GM23338 (cell line): ENCODE measurements at regions not wholly inside any gene's neighbourhood (a gene's known extent, or its start where the extent isn't known, plus 50 kb on each side); places are given as distances from the start of the nearest gene placed in this dataset.

Experiments
- ATAC-seq: fragments of 200-7000 bp; cut with Tn5 transposase; 3 replicates; pipeline ENCODE4 v1.9.1; 2020
- DNase-seq: peaks from one replicate; pipeline ENCODE4 v3.0.0-alpha.2; 2015; ENCODE audit warnings: low spot score
- H2AFZ ChIP-seq: fragments of 200-600 bp; sonication (generic); 2 replicates; pipeline ENCODE4 v1.8.0; 2016; ENCODE audit warnings: antibody characterized with exemption, mild to moderate bottlenecking, moderate library complexity
- H3F3A ChIP-seq: fragments of 200-600 bp; sonication (generic); replicated peaks from 2 replicates; pipeline ENCODE4 v1.8.0; 2017; ENCODE audit warnings: antibody characterized with exemption, mixed run types, low read depth
- H3K27ac ChIP-seq: fragments of 200-600 bp; sonication (generic); 2 replicates; pipeline ENCODE4 v1.6.1; 2016; ENCODE audit warnings: low read depth
- H3K27me3 ChIP-seq: fragments of 200-600 bp; sonication (generic); 2 replicates; pipeline ENCODE4 v1.8.0; 2016; ENCODE audit warnings: mild to moderate bottlenecking, mixed run types, moderate library complexity; ENCODE audit not compliant: insufficient read depth
- H3K36me3 ChIP-seq: fragments of 200-600 bp; sonication (generic); 2 replicates; pipeline ENCODE4 v1.8.0; 2016; ENCODE audit warnings: mild to moderate bottlenecking; ENCODE audit not compliant: insufficient read depth
- H3K4me1 ChIP-seq: fragments of 200-600 bp; sonication (generic); 2 replicates; pipeline ENCODE4 v1.8.0; 2016; ENCODE audit warnings: mild to moderate bottlenecking, moderate library complexity; ENCODE audit not compliant: insufficient read depth
- H3K4me2 ChIP-seq: fragments of 200-600 bp; sonication (generic); 2 replicates; pipeline ENCODE4 v1.7.1; 2017; ENCODE audit warnings: mixed run types
- H3K4me3 ChIP-seq: fragments of 200-600 bp; sonication (generic); 2 replicates; pipeline ENCODE4 v1.6.1; 2016; ENCODE audit warnings: mixed run types
- H3K79me2 ChIP-seq: fragments of 200-600 bp; sonication (generic); replicated peaks from 2 replicates; pipeline ENCODE4 v1.8.0; 2017; ENCODE audit warnings: mild to moderate bottlenecking; ENCODE audit not compliant: insufficient read depth
- H3K9me2 ChIP-seq: fragments of 200-600 bp; sonication (generic); 2 replicates; pipeline ENCODE4 v1.8.0; 2017; ENCODE audit not compliant: insufficient read depth
- H4K20me1 ChIP-seq: fragments of 200-600 bp; sonication (generic); replicated peaks from 2 replicates; pipeline ENCODE4 v1.8.0; 2017; ENCODE audit warnings: mild to moderate bottlenecking; ENCODE audit not compliant: insufficient read depth
- H3K27ac Mint-ChIP-seq: 2 replicates; pipeline ENCODE4 v1.8.0; 2020; ENCODE audit warnings: inconsistent platforms, mild to moderate bottlenecking, moderate library complexity, mixed read lengths
- H3K27me3 Mint-ChIP-seq: 3 replicates; pipeline ENCODE4 v1.8.0; 2022; ENCODE audit warnings: low read depth, mild to moderate bottlenecking, moderate library complexity, mixed read lengths, inconsistent platforms; ENCODE audit not compliant: insufficient read depth, poor library complexity
- H3K36me3 Mint-ChIP-seq: 3 replicates; pipeline ENCODE4 v1.8.0; 2021; ENCODE audit warnings: low read depth, mild to moderate bottlenecking, inconsistent platforms, moderate library complexity, mixed read lengths
- H3K4me1 Mint-ChIP-seq: 3 replicates; pipeline ENCODE4 v1.8.0; 2020; ENCODE audit warnings: mild to moderate bottlenecking, inconsistent platforms, mixed read lengths
- H3K4me3 Mint-ChIP-seq: 3 replicates; pipeline ENCODE4 v1.8.0; 2021; ENCODE audit warnings: moderate library complexity, mild to moderate bottlenecking, inconsistent platforms, mixed read lengths
- H3K9me3 Mint-ChIP-seq: 3 replicates; pipeline ENCODE4 v1.8.0; 2020; ENCODE audit warnings: moderate library complexity, mild to moderate bottlenecking, inconsistent platforms, mixed read lengths
- CREB1 ChIP-seq: fragments of 250-450 bp; sonication (Bioruptor Pico); IDR thresholded peaks from 2 replicates; pipeline ENCODE4 v1.5.0; 2020; ENCODE audit warnings: low read depth, mild to moderate bottlenecking, moderate library complexity
- ETS1 ChIP-seq: IDR thresholded peaks from 2 replicates; pipeline ENCODE4 v1.6.1; 2016; ENCODE audit warnings: antibody characterized with exemption
- EZH2phosphoT487 ChIP-seq: fragments of 200-600 bp; sonication (generic); IDR thresholded peaks from one replicate; pipeline ENCODE4 v1.8.1; 2018; ENCODE audit warnings: antibody characterized with exemption; ENCODE audit not compliant: unreplicated experiment
- JUNB ChIP-seq: IDR thresholded peaks from one replicate; pipeline ENCODE4 v1.6.1; 2016; ENCODE audit warnings: antibody characterized with exemption; ENCODE audit not compliant: unreplicated experiment
- NANOG ChIP-seq: IDR thresholded peaks from 2 replicates; pipeline ENCODE4 v1.6.1; 2016; ENCODE audit warnings: antibody characterized with exemption, borderline replicate concordance
- REST ChIP-seq: IDR thresholded peaks from one replicate; pipeline ENCODE4 v1.6.1; 2018; ENCODE audit warnings: antibody characterized with exemption; ENCODE audit not compliant: unreplicated experiment
- STAT1 ChIP-seq: IDR thresholded peaks from one replicate; pipeline ENCODE4 v1.6.1; 2016; ENCODE audit warnings: antibody characterized with exemption; ENCODE audit not compliant: unreplicated experiment
- ZNF114 ChIP-seq: fragments of 250-450 bp; sonication (Bioruptor Pico); IDR thresholded peaks from 2 replicates; pipeline ENCODE4 v1.5.0; 2020; ENCODE audit warnings: mild to moderate bottlenecking, moderate library complexity
- ZNF331 ChIP-seq: fragments of 250-450 bp; sonication (Bioruptor Pico); IDR thresholded peaks from 2 replicates; pipeline ENCODE4 v1.5.0; 2020; ENCODE audit warnings: low read depth, mild to moderate bottlenecking, moderate library complexity
- TF ChIP-seq, protein P1 (sequence below): fragments of 250-450 bp; sonication (Bioruptor Pico); IDR thresholded peaks from 2 replicates; pipeline ENCODE4 v1.5.0; 2020; ENCODE audit warnings: mild to moderate bottlenecking, moderate library complexity

GRCh38 chr12:34301251-34302130, 279.2 kb downstream of the ALG10 start:
- no peak for ATAC-seq

More at GRCh38 chr12:34301251-34302130, 279.2 kb downstream of the ALG10 start:
- no peak for DNase-seq
- Mint-ChIP-seq H3K9me3 (peaks cover 100% of the 10 kb centered on the region), H3K4me3 (no peak overlapping the region), H3K4me1 (no peaks in the 10 kb centered on the region; the same call in 2 of the 3 replicates), H3K27me3 (peaks cover 22% of the 10 kb centered on the region), H3K27ac (no peak overlapping the region), H3K36me3 (peaks cover 85% of the 10 kb centered on the region)
- Histone ChIP-seq H3K79me2 (no peaks in the 10 kb centered on the region), H3K4me3 (no peak overlapping the region), H3K9me2 (no peaks in the 10 kb centered on the region), H4K20me1 (no peaks in the 10 kb centered on the region), H3F3A (no peaks in the 10 kb centered on the region), H2AFZ (no peak overlapping the region), H3K27ac (no peak overlapping the region), H3K4me2 (no peak overlapping the region), H3K36me3 (no peaks in the 10 kb centered on the region), H3K4me1 (no peaks in the 10 kb centered on the region), H3K27me3 (no peaks in the 10 kb centered on the region)
- TF ChIP-seq ZNF114 (CRISPR knock-in tag) (no peak), CREB1 (CRISPR knock-in tag) (no peak), ZNF331 (CRISPR knock-in tag) (no peak), JUNB (no peak), NANOG (no peak), STAT1 (no peak), EZH2phosphoT487 (no peak), REST (no peak), ETS1 (no peak)
- TF ChIP-seq, protein P1, sequence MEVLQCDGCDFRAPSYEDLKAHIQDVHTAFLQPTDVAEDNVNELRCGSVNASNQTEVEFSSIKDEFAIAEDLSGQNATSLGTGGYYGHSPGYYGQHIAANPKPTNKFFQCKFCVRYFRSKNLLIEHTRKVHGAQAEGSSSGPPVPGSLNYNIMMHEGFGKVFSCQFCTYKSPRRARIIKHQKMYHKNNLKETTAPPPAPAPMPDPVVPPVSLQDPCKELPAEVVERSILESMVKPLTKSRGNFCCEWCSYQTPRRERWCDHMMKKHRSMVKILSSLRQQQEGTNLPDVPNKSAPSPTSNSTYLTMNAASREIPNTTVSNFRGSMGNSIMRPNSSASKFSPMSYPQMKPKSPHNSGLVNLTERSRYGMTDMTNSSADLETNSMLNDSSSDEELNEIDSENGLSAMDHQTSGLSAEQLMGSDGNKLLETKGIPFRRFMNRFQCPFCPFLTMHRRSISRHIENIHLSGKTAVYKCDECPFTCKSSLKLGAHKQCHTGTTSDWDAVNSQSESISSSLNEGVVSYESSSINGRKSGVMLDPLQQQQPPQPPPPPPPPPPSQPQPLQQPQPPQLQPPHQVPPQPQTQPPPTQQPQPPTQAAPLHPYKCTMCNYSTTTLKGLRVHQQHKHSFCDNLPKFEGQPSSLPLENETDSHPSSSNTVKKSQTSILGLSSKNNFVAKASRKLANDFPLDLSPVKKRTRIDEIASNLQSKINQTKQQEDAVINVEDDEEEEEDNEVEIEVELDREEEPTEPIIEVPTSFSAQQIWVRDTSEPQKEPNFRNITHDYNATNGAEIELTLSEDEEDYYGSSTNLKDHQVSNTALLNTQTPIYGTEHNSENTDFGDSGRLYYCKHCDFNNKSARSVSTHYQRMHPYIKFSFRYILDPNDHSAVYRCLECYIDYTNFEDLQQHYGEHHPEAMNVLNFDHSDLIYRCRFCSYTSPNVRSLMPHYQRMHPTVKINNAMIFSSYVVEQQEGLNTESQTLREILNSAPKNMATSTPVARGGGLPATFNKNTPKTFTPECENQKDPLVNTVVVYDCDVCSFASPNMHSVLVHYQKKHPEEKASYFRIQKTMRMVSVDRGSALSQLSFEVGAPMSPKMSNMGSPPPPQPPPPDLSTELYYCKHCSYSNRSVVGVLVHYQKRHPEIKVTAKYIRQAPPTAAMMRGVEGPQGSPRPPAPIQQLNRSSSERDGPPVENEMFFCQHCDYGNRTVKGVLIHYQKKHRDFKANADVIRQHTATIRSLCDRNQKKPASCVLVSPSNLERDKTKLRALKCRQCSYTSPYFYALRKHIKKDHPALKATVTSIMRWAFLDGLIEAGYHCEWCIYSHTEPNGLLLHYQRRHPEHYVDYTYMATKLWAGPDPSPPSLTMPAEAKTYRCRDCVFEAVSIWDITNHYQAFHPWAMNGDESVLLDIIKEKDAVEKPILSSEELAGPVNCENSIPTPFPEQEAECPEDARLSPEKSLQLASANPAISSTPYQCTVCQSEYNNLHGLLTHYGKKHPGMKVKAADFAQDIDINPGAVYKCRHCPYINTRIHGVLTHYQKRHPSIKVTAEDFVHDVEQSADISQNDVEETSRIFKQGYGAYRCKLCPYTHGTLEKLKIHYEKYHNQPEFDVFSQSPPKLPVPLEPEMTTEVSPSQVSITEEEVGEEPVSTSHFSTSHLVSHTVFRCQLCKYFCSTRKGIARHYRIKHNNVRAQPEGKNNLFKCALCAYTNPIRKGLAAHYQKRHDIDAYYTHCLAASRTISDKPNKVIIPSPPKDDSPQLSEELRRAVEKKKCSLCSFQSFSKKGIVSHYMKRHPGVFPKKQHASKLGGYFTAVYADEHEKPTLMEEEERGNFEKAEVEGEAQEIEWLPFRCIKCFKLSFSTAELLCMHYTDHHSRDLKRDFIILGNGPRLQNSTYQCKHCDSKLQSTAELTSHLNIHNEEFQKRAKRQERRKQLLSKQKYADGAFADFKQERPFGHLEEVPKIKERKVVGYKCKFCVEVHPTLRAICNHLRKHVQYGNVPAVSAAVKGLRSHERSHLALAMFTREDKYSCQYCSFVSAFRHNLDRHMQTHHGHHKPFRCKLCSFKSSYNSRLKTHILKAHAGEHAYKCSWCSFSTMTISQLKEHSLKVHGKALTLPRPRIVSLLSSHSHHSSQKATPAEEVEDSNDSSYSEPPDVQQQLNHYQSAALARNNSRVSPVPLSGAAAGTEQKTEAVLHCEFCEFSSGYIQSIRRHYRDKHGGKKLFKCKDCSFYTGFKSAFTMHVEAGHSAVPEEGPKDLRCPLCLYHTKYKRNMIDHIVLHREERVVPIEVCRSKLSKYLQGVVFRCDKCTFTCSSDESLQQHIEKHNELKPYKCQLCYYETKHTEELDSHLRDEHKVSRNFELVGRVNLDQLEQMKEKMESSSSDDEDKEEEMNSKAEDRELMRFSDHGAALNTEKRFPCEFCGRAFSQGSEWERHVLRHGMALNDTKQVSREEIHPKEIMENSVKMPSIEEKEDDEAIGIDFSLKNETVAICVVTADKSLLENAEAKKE (CRISPR knock-in tag) = no peak
